K562 (cell line): ENCODE measurements at regions not wholly inside any gene's neighbourhood (a gene's known extent, or its start where the extent isn't known, plus 50 kb on each side); places are given as distances from the start of the nearest gene placed in this dataset.

Experiments used
- HDAC1 ChIP-seq, 2 experiments: fragments of 450-650 bp; IDR thresholded peaks; 2 replicates each; pipeline ENCODE4 v1.6.1; 2016 to 2017; ENCODE audit warnings: inconsistent platforms in 1 of 2, mild to moderate bottlenecking in 1 of 2, moderate library complexity in 1 of 2
- TF ChIP-seq, protein P1 (sequence below), 3 experiments: IDR thresholded peaks in 2 of 3; conservative IDR thresholded peaks in 1 of 3; 2 replicates each; pipeline ENCODE4 v1.5.1; 2011 to 2012; ENCODE audit warnings: low read length in 3 of 3, mild to moderate bottlenecking in 3 of 3, control low read depth in 2 of 3, improper control_type of control experiment in 1 of 3, inconsistent platforms in 1 of 3, low read depth in 1 of 3, mixed read lengths in 1 of 3, moderate library complexity in 1 of 3; ENCODE audit not compliant: insufficient read depth in 2 of 3

- TF ChIP-seq, protein P1, sequence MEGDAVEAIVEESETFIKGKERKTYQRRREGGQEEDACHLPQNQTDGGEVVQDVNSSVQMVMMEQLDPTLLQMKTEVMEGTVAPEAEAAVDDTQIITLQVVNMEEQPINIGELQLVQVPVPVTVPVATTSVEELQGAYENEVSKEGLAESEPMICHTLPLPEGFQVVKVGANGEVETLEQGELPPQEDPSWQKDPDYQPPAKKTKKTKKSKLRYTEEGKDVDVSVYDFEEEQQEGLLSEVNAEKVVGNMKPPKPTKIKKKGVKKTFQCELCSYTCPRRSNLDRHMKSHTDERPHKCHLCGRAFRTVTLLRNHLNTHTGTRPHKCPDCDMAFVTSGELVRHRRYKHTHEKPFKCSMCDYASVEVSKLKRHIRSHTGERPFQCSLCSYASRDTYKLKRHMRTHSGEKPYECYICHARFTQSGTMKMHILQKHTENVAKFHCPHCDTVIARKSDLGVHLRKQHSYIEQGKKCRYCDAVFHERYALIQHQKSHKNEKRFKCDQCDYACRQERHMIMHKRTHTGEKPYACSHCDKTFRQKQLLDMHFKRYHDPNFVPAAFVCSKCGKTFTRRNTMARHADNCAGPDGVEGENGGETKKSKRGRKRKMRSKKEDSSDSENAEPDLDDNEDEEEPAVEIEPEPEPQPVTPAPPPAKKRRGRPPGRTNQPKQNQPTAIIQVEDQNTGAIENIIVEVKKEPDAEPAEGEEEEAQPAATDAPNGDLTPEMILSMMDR (IDR thresholded peaks at IDR 0.05 in 2 of 3, conservative IDR thresholded peaks at IDR 0.05 in 1 of 3; ENCODE audit: insufficient read depth in 2 of 3, low read depth in 1 of 3, low read length in 3 of 3): no peak
- TF ChIP-seq HDAC1 (IDR thresholded peaks at IDR 0.05): no peak
Observed at GRCh38 chrX:11059933-11060332, 51.2 kb upstream of the HCCS start.
